GM21381 (cell line): ENCODE measurements at regions not wholly inside any gene's neighbourhood (a gene's known extent, or its start where the extent isn't known, plus 50 kb on each side); places are given as distances from the start of the nearest gene placed in this dataset.

Source experiments
- ATAC-seq: cut with Tn5 transposase; IDR thresholded peaks from one replicate; pipeline ENCODE4 v1.9.1; 2021; ENCODE audit warnings: mild to moderate bottlenecking, moderate library complexity; ENCODE audit not compliant: unreplicated experiment

DNA sequence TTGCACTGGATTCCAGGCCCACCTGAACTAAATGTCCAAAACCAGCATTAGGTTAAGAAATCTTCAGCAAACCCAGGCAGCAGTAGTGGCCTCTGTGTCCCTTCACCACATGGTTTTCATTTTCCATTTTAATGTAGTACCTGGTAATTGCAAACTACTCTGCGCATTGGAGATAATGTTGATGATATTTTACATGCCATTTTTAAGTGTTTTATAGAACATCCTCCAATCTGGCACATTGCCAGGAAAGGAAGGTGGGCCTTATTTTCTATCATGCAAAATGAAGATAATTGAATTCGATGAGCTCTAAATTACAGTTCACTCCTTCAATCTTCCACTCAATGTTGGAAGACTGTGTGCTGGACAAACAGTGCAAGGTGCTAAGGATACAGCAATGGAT is 89.5 kb downstream of the ZC3H11B start:
- no peak for ATAC-seq

GRCh38 chr1:219521325-219521724 is 91.6 kb downstream of the ZC3H11B start:
- no peak for ATAC-seq

DNA sequence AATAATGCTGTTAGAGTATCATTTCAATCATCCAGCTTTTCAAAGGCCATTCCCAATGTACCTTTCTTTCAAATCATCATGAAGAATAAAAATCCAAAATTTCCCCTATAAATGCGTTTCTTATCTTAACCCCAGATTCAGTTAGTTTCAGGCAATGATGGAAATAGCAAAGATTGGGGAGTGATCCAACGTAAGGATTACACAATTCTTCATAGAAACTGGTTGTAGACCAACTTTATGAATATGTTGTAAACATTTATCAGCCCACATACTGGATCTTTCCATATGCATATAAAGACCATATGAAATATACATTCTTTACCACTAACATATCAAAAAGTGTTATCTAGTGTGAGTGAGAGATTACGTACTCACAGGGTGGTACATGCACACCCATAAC is 92.7 kb downstream of the ZC3H11B start:
- ATAC-seq, result no peak

GRCh38 chr1:219518907-219519248 is 94.0 kb downstream of the ZC3H11B start:
- ATAC-seq, result no peak

DNA sequence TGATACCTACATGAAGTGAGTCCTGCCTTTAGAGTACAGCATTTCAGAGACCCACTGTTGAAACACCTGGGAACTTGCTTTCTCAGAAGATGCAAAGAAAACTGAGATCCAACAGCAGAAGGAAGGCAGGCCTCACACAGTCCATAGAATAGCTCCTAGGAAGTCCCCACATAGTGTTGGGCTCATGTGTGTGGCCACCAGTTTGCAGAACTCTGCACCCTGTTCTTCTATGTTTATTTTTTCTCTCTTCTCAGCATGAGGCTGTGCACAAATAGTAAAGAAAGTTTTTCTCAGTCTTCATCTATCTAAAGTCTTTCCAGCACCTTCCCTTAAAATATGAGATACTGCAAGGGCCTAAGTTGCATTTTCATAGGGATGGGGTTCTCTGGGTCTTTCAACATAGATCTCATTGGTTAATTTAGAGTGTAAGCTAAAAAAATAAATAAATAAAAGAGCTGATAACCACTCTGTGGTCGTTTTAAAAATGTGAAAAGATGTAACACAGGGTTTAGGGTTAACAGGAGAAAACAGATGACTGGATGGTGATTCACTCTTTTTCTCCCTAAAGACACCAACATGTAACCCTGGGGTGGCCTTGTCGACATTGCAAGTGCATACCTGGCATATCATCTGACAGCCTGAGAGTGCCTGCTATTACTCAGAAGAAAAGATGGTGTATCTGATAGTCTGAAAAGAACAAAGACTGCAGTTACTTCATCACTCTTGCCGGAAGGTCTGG is 94.6 kb downstream of the ZC3H11B start:
- no peak for ATAC-seq

- no peak for ATAC-seq
These were observed 95.9 kb downstream of the ZC3H11B start for GRCh38 chr1:219517031-219517430.

- ATAC-seq, result no peak
These were observed 98.2 kb downstream of the ZC3H11B start for GRCh38 chr1:219514728-219515127.

DNA sequence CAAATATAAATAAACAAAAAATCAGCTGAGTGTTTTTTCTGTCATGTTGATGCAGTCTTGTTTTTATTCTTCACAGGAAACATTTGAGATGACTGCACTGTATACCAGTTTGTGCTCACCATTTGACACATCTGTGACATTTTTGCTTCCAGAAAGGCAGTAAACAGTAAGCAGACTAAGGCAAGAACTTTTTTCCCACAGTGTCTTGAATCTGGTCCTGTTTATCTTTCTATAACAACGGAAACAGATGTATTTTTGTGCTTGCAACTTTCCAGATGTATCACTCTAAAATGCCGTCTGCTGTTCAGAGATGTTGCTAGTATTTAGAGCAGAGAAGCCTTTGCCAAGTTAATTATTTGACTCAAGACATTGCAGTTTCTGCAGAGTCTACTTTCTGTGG is 105.5 kb downstream of the ZC3H11B start:
- no peak for ATAC-seq

DNA sequence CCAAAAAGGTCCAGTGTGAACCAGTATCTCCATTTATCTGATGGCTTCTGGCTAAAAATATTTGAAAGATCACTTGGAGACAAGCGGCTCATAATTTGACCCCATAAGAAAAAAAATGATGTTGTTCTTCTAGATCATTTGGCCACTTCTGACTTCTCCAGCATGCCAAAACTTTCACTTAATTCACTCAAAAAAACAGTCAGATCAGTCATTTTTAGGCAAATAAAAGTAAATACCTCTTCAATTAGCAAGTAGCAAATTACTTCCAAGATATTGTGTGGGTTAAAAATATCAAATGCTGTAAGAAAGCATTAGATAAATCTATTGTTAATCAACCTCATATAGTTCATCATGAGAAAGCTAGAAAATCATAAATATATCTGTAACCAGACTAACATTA is 106.0 kb downstream of the ZC3H11B start:
- no peak for ATAC-seq

GRCh38 chr1:219506473-219506899 is 106.4 kb downstream of the ZC3H11B start:
- no peak for ATAC-seq

DNA sequence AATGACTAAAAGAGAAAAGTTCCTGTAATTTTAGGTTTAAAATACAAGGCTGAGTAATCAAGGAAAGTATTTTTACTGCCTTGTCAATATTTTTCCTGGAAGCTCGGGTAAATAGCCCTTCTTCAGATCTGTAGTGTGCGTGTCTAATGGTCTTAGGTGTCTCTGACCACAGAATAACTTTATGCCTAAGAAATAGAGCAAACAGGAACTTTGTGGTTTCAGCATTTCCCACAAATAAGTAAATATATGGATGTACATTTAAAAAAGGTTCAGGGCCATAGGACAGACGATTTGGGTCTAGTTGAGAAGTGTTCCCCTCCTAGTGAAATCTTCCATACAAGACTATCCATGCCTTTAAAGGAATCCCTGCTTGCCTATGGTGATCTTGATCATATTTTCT is 107.0 kb downstream of the ZC3H11B start:
- ATAC-seq, result no peak

DNA sequence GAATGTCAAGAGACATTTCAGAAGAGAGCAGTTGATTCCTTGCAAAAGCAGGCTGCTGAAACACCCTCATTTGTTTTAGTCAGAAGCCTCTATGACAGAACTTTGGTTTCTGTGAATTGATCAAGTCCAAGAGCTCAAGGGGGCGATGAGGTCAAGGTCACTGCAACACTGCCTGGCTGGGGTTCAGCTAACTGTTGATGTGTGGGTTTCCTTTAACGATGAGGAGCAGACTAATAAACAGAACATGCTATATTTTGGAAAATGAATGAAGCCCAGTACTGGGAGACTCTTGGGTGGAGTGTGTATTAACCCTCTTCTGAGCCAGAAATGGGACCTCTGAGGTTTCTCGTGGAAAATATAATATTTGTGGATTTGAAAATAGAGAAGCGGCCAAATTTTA is 109.3 kb downstream of the ZC3H11B start:
- ATAC-seq, result no peak

GRCh38 chr1:219500327-219500897 is 112.5 kb downstream of the ZC3H11B start:
- no peak for ATAC-seq

- ATAC-seq, result no peak
These were observed 114.2 kb downstream of the ZC3H11B start for GRCh38 chr1:219498666-219499065.

- no peak for ATAC-seq
These were observed 117.0 kb downstream of the ZC3H11B start for GRCh38 chr1:219495737-219496408.

DNA sequence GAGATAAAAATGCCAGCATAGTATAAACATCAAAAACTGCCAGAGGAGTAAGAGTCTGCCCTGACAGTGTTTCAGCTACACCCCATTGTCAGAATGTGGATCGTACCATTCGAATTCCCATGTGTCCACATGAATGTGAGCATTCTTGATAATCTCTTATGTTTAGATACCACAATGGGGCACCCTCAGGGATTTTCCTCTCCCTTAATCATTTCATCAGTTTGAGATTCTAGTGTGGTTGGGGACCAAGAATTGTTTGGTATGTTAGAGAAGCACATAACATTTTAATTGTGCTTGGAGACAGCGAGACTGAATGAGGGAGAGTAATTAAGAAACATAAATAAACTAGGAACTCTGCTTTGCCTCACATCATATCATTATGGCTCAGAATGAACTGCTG is 120.2 kb downstream of the ZC3H11B start:
- no peak for ATAC-seq

DNA sequence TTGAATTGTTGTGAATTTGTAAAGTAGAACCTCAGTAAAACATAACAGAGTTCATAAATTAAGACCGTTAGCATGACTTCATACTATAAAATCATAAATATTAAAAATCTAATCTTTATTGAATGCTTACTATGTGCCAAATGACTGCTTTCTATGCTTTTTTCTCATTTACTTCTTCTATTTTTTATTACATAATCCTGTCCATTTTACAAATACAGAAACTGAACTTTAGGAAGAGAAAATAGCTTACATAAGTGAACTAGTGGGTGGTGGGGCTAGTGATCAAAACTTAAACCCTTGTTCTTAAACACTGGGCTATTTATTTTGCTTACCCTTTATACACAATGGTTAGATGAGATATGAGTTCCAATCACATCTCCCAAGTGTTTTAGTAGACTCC is 122.3 kb downstream of the ZC3H11B start:
- ATAC-seq, result no peak

- no peak for ATAC-seq
These were observed 123.3 kb downstream of the ZC3H11B start for GRCh38 chr1:219489636-219490035.

- no peak for ATAC-seq
These were observed 124.6 kb downstream of the ZC3H11B start for GRCh38 chr1:219488275-219488674.

- no peak for ATAC-seq
These were observed 129.4 kb downstream of the ZC3H11B start for GRCh38 chr1:219483530-219483929.

- no peak for ATAC-seq
These were observed 132.9 kb downstream of the ZC3H11B start for GRCh38 chr1:219480011-219480410.

- no peak for ATAC-seq
These were observed 134.1 kb downstream of the ZC3H11B start for GRCh38 chr1:219478811-219479210.
